Keratinocyte (primary cell): ENCODE measurements at regions not wholly inside any gene's neighbourhood (a gene's known extent, or its start where the extent isn't known, plus 50 kb on each side); places are given as distances from the start of the nearest gene placed in this dataset.

Source experiments
- DNase-seq: peaks from one replicate; pipeline ENCODE4 v3.0.0-alpha.2; 2011; ENCODE audit warnings: low read depth, missing footprints, low spot score
- FAIRE-seq: peaks from 2 replicates; lab custom pipeline; 2011; peaks lifted over from hg19 to GRCh38; lab: Jason Lieb, UNC
- H2AFZ ChIP-seq: 2 replicates; pipeline ENCODE4 v1.6.0; 2012; ENCODE audit warnings: low read length, control low read depth, inconsistent platforms; ENCODE audit not compliant: control insufficient read depth
- H3K27ac ChIP-seq: 2 replicates; pipeline ENCODE4 v1.5.1; 2011; ENCODE audit warnings: low read length; ENCODE audit not compliant: control insufficient read depth, insufficient read depth
- H3K27me3 ChIP-seq: 3 replicates; pipeline ENCODE4 v1.6.0; 2011; ENCODE audit warnings: low read length; ENCODE audit not compliant: control insufficient read depth, insufficient read depth; ENCODE audit errors: extremely low read depth
- H3K36me3 ChIP-seq, 2 experiments: 2 replicates in 1 of 2; 3 replicates in 1 of 2; pipeline ENCODE4 v1.5.1; 2011; ENCODE audit warnings: low read length in 2 of 2, mild to moderate bottlenecking in 1 of 2; ENCODE audit not compliant: control insufficient read depth in 2 of 2, insufficient read depth in 2 of 2; ENCODE audit errors: extremely low read depth in 1 of 2
- H3K4me1 ChIP-seq: 3 replicates; pipeline ENCODE4 v1.5.1; 2011; ENCODE audit warnings: low read length; ENCODE audit not compliant: control insufficient read depth, insufficient read depth; ENCODE audit errors: extremely low read depth
- H3K4me2 ChIP-seq: 3 replicates; pipeline ENCODE4 v1.6.0; 2011; ENCODE audit warnings: low read depth, low read length; ENCODE audit not compliant: control insufficient read depth, insufficient read depth; ENCODE audit errors: extremely low read depth
- H3K4me3 ChIP-seq, 3 experiments: fragments of 200-600 bp in 1 of 3; sonication (generic) in 1 of 3; 2 replicates in 2 of 3; 3 replicates in 1 of 3; pipeline ENCODE4 v1.5.1; 2011 to 2016; ENCODE audit warnings: low read length in 3 of 3, mild to moderate bottlenecking in 3 of 3, control low read depth in 2 of 3, inconsistent platforms in 1 of 3, low read depth in 1 of 3, mixed read lengths in 1 of 3, mixed run types in 1 of 3, moderate library complexity in 1 of 3; ENCODE audit not compliant: control insufficient read depth in 2 of 3, insufficient read depth in 2 of 3; ENCODE audit errors: extremely low read depth in 1 of 3
- H3K79me2 ChIP-seq: 2 replicates; pipeline ENCODE4 v1.6.0; 2012; ENCODE audit warnings: low read length; ENCODE audit not compliant: control insufficient read depth, insufficient read depth
- H3K9ac ChIP-seq: 3 replicates; pipeline ENCODE4 v1.6.0; 2011; ENCODE audit warnings: low read length; ENCODE audit not compliant: control insufficient read depth, insufficient read depth; ENCODE audit errors: extremely low read depth
- H3K9me1 ChIP-seq: 3 replicates; pipeline ENCODE4 v1.6.0; 2011; ENCODE audit warnings: low read length; ENCODE audit not compliant: control insufficient read depth, insufficient read depth; ENCODE audit errors: extremely low read depth
- H3K9me3 ChIP-seq: 2 replicates; pipeline ENCODE4 v1.5.1; 2012; ENCODE audit warnings: low read depth, low read length; ENCODE audit not compliant: control insufficient read depth
- H4K20me1 ChIP-seq: 3 replicates; pipeline ENCODE4 v1.6.0; 2011; ENCODE audit warnings: low read length; ENCODE audit not compliant: control insufficient read depth, insufficient read depth; ENCODE audit errors: extremely low read depth
- CTCF ChIP-seq, 3 experiments: IDR thresholded peaks in 1 of 3; conservative IDR thresholded peaks in 1 of 3; optimal IDR thresholded peaks in 1 of 3; 2 replicates in 2 of 3; 3 replicates in 1 of 3; pipeline versions ENCODE3 to v1.5.1; 2011; ENCODE audit warnings: low read length in 3 of 3, mild to moderate bottlenecking in 3 of 3, moderate library complexity in 2 of 3, control low read depth in 1 of 3, inconsistent platforms in 1 of 3; ENCODE audit not compliant: insufficient read depth in 2 of 3; ENCODE audit errors: extremely low read depth in 1 of 3
- EZH2 ChIP-seq: IDR thresholded peaks from one replicate; pipeline ENCODE4 v1.6.1; 2012; ENCODE audit warnings: inconsistent platforms, mild to moderate bottlenecking, low read length, moderate library complexity
- dilution Hi-C: fragments of 300-500 bp; cut with MboI; formaldehyde crosslinking; loops from one replicate; pipeline ENCODE4 v1.7.0; 2020; ENCODE audit warnings: low sequenced_read_pairs; ENCODE audit not compliant: extremely low pct_ligation_motif_present

DNA sequence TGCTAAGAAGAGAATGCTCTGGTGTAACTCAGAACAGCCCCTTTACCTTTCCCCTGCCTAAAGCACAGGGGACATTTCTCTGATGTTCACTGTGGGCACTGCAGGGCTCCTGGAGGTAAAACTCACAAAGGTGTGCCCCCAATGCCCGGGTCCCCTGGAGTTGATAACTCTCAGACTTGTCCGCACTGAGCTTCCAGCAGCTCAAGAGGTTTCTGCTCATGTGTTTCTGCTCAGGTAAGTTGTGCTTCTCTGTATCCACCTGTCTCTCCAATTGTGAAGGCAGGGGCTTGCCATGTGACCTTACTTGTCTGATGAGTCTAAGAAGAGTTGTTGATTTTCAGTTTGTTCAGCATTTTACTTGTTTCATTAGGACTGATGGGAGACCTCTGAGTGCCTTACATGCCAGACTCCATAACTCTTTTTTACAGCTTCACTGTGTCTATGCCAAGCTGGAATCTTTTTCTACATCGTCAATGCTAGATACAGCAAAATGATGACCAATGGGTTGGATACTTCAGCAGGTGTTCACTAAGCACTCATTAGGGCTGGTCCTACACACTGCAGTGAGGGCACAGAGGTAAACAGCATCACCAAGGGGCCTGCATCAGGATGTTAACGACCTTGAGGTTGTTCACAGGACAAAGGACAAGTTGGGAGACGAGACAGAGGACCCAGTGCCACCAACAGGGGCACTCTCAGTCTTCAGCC is 56.4 kb downstream of the MRPL36 start:
- peaks cover 1% of the 10 kb centered on the region for H3K9me3 ChIP-seq

GRCh38 chr5:1737790-1738405 is 61.7 kb downstream of the MRPL36 start:
- FAIRE-seq = peak; percentile 90
- Histone ChIP-seq H3K4me3 (no peak overlapping the region), H3K27me3 (no peaks in the 10 kb centered on the region)

More for the DNA sequence above, 56.4 kb downstream of the MRPL36 start:
- H2AFZ ChIP-seq = no peak overlapping the region
- H3K4me2 ChIP-seq = no peak overlapping the region
- no peaks in the 10 kb centered on the region for H4K20me1 ChIP-seq
- no peaks in the 10 kb centered on the region for H3K4me1 ChIP-seq
- H3K79me2 ChIP-seq = no peaks in the 10 kb centered on the region
- dilution Hi-C loops = no loop called here
- FAIRE-seq = no peak
- no peak overlapping the region for H3K27ac ChIP-seq
- no peak overlapping the region for H3K9ac ChIP-seq
- H3K36me3 ChIP-seq = no peaks in the 10 kb centered on the region
- TF ChIP-seq EZH2 (no peak), CTCF (optimal IDR thresholded peaks at IDR 0.05 in 1 of 3, IDR thresholded peaks at IDR 0.05 in 1 of 3, conservative IDR thresholded peaks at IDR 0.05 in 1 of 3; ENCODE audit: extremely low read depth in 1 of 3, insufficient read depth in 2 of 3, low read length in 3 of 3) (no peak)
- H3K27me3 ChIP-seq = no peaks in the 10 kb centered on the region
- H3K4me3 ChIP-seq = no peak overlapping the region
- no peak for DNase-seq
- no peaks in the 10 kb centered on the region for H3K9me1 ChIP-seq

More at GRCh38 chr5:1737790-1738405, 61.7 kb downstream of the MRPL36 start:
- H3K9me3 ChIP-seq = no peaks in the 10 kb centered on the region
- DNase-seq = peak; percentile 11
- H3K4me2 ChIP-seq = no peak overlapping the region
- H3K9me1 ChIP-seq = no peaks in the 10 kb centered on the region
- H3K9ac ChIP-seq = no peak overlapping the region
- dilution Hi-C loops = no loop called here
- H3K79me2 ChIP-seq = no peaks in the 10 kb centered on the region
- no peaks in the 10 kb centered on the region for H4K20me1 ChIP-seq
- no peak overlapping the region for H3K27ac ChIP-seq
- no peaks in the 10 kb centered on the region for H3K4me1 ChIP-seq
- TF ChIP-seq EZH2 (no peak), CTCF (optimal IDR thresholded peaks at IDR 0.05 in 1 of 3, IDR thresholded peaks at IDR 0.05 in 1 of 3, conservative IDR thresholded peaks at IDR 0.05 in 1 of 3; ENCODE audit: extremely low read depth in 1 of 3, insufficient read depth in 2 of 3, low read length in 3 of 3) (peak; percentile 68 to 80 (median 76))
- no peak overlapping the region for H2AFZ ChIP-seq
- no peaks in the 10 kb centered on the region for H3K36me3 ChIP-seq
